Neural progenitor cell (in vitro differentiated cells): ENCODE measurements at regions not wholly inside any gene's neighbourhood (a gene's known extent, or its start where the extent isn't known, plus 50 kb on each side); places are given as distances from the start of the nearest gene placed in this dataset.

ENCODE experiments used
- DNase-seq: peaks from one replicate; pipeline ENCODE4 v3.0.0-alpha.2; 2016; ENCODE audit warnings: low spot score
- H2AFZ ChIP-seq: fragments of 200-600 bp; sonication (generic); replicated peaks from 2 replicates; pipeline ENCODE4 v1.6.1; 2016; ENCODE audit warnings: antibody characterized with exemption
- H3F3A ChIP-seq: fragments of 200-600 bp; sonication (generic); 2 replicates; pipeline ENCODE4 v1.6.1; 2016; ENCODE audit warnings: antibody characterized with exemption, low read depth
- H3K27ac ChIP-seq: fragments of 200-600 bp; sonication (generic); 2 replicates; pipeline ENCODE4 v1.5.1; 2016; ENCODE audit warnings: mild to moderate bottlenecking
- H3K27me3 ChIP-seq: fragments of 200-600 bp; sonication (generic); 2 replicates; pipeline ENCODE4 v1.6.1; 2016; ENCODE audit warnings: mild to moderate bottlenecking, moderate library complexity
- H3K36me3 ChIP-seq: fragments of 200-600 bp; sonication (generic); 2 replicates; pipeline ENCODE4 v1.5.1; 2016
- H3K4me1 ChIP-seq: fragments of 200-600 bp; sonication (generic); 2 replicates; pipeline ENCODE4 v1.6.1; 2016; ENCODE audit warnings: mixed run types
- H3K4me2 ChIP-seq: fragments of 200-600 bp; sonication (generic); 2 replicates; pipeline ENCODE4 v1.6.1; 2016
- H3K4me3 ChIP-seq: fragments of 200-600 bp; sonication (generic); 2 replicates; pipeline ENCODE4 v1.5.1; 2016
- H3K79me2 ChIP-seq: fragments of 200-600 bp; sonication (generic); 2 replicates; pipeline ENCODE4 v1.6.1; 2016; ENCODE audit warnings: low read depth
- H3K9ac ChIP-seq: fragments of 200-600 bp; sonication (generic); 2 replicates; pipeline ENCODE4 v1.6.1; 2016
- H3K9me3 ChIP-seq: fragments of 200-600 bp; sonication (generic); 2 replicates; pipeline ENCODE4 v1.5.1; 2016; ENCODE audit warnings: low read depth
- H4K20me1 ChIP-seq: fragments of 200-600 bp; sonication (generic); 2 replicates; pipeline ENCODE4 v1.6.1; 2016; ENCODE audit warnings: low read depth
- H3K27ac Mint-ChIP-seq: 3 replicates; pipeline ENCODE4 v1.8.0; 2021; ENCODE audit warnings: mixed read lengths
- H3K27me3 Mint-ChIP-seq: 2 replicates; pipeline ENCODE4 v1.8.0; 2022; ENCODE audit warnings: low read depth, mild to moderate bottlenecking, inconsistent platforms, moderate library complexity, mixed read lengths; ENCODE audit not compliant: insufficient read depth
- H3K36me3 Mint-ChIP-seq: 3 replicates; pipeline ENCODE4 v1.8.0; 2021; ENCODE audit warnings: mixed read lengths
- H3K4me1 Mint-ChIP-seq: 3 replicates; pipeline ENCODE4 v1.8.0; 2021; ENCODE audit warnings: mixed read lengths
- H3K4me3 Mint-ChIP-seq: 3 replicates; pipeline ENCODE4 v1.8.0; 2021; ENCODE audit warnings: mild to moderate bottlenecking, moderate library complexity, mixed read lengths
- H3K9me3 Mint-ChIP-seq: 3 replicates; pipeline ENCODE4 v1.8.0; 2020; ENCODE audit warnings: mixed read lengths
- EZH2 ChIP-seq: fragments of 200-600 bp; sonication (generic); IDR thresholded peaks from 2 replicates; pipeline ENCODE4 v1.6.1; 2017; ENCODE audit warnings: antibody characterized with exemption, mild to moderate bottlenecking, moderate library complexity
- EZH2phosphoT487 ChIP-seq: fragments of 200-600 bp; sonication (generic); IDR thresholded peaks from 2 replicates; pipeline ENCODE4 v1.6.1; 2017; ENCODE audit warnings: antibody characterized with exemption
- TF ChIP-seq, protein P1 (sequence below): fragments of 200-600 bp; sonication (generic); IDR thresholded peaks from 2 replicates; pipeline ENCODE4 v1.5.1; 2017; ENCODE audit warnings: antibody characterized with exemption, mild to moderate bottlenecking

DNA sequence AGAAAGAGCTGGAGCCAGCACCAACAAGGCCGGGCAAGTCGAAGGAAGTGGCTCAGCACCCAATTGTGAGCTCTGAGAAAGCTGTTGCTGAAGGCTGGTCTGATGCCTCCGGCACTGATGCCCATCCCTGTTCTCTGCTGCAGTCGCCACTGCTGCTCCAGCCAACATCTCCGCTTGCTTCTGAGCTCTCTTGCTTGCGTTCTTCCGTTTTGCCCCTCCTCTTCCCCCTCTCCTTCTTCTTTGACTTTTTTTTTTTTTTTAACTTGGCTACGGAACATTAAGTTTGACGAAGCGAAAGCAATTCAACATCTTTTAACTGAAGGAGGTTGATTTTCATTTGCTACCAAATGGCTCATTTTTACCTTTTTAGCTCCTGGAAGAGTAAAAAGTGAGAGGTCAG is 442.9 kb downstream of the MCTP2 start:
- H3K36me3 Mint-ChIP-seq = no peaks in the 10 kb centered on the region
- DNase-seq = no peak
- no peaks in the 10 kb centered on the region for H3K27me3 Mint-ChIP-seq
- H3K9me3 Mint-ChIP-seq = no peaks in the 10 kb centered on the region
- no peak overlapping the region for H3K27ac Mint-ChIP-seq
- TF ChIP-seq, protein P1, sequence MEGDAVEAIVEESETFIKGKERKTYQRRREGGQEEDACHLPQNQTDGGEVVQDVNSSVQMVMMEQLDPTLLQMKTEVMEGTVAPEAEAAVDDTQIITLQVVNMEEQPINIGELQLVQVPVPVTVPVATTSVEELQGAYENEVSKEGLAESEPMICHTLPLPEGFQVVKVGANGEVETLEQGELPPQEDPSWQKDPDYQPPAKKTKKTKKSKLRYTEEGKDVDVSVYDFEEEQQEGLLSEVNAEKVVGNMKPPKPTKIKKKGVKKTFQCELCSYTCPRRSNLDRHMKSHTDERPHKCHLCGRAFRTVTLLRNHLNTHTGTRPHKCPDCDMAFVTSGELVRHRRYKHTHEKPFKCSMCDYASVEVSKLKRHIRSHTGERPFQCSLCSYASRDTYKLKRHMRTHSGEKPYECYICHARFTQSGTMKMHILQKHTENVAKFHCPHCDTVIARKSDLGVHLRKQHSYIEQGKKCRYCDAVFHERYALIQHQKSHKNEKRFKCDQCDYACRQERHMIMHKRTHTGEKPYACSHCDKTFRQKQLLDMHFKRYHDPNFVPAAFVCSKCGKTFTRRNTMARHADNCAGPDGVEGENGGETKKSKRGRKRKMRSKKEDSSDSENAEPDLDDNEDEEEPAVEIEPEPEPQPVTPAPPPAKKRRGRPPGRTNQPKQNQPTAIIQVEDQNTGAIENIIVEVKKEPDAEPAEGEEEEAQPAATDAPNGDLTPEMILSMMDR = no peak
- TF ChIP-seq EZH2 (no peak), EZH2phosphoT487 (no peak)
- no peak overlapping the region for H3K27ac ChIP-seq
- H3K4me3 ChIP-seq = no peak overlapping the region
- peaks cover 24% of the 10 kb centered on the region for H3K4me1 ChIP-seq
- no peaks in the 10 kb centered on the region for H3K79me2 ChIP-seq
- H3K4me2 ChIP-seq = no peak overlapping the region
- no peak overlapping the region for H3K4me3 Mint-ChIP-seq
- H3K9me3 ChIP-seq = no peaks in the 10 kb centered on the region
- H3F3A ChIP-seq = peaks cover 20% of the 10 kb centered on the region
- H3K27me3 ChIP-seq = no peaks in the 10 kb centered on the region
- no peak overlapping the region for H3K9ac ChIP-seq
- H3K4me1 Mint-ChIP-seq = peaks cover 30% of the 10 kb centered on the region
- no peak overlapping the region for H2AFZ ChIP-seq
- H3K36me3 ChIP-seq = no peaks in the 10 kb centered on the region
- H4K20me1 ChIP-seq = no peaks in the 10 kb centered on the region

DNA sequence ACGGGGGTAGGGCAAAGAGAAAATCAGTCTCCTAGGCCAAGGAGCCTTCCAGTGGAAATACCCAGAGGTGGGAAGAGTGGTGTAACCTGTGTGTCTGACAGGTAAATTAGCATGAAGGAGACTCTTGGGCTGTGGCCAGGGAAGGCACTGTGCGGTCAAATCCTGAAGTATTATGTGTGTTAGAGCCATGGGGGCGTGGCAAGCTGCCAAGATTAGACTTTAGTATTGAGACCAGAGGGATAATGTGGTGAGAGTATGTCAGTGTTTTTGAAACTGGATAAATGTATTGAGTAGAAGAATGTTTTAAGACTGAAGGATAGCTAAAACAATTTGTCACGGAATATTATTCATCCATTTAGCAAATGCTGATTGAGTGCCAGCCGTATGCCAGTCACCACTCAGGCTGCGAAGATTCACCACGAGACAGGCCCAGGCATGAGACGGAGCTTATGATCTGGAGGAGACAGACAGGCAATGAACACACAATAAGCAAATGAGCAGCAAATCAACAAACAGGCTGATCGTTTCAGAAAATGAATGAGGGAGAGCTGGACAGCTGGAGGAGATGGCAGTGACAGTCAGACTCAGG is 445.9 kb downstream of the MCTP2 start:
- Mint-ChIP-seq H3K27ac (no peak overlapping the region), H3K9me3 (no peaks in the 10 kb centered on the region), H3K4me3 (no peak overlapping the region), H3K4me1 (peaks cover 13% of the 10 kb centered on the region), H3K27me3 (no peaks in the 10 kb centered on the region), H3K36me3 (no peaks in the 10 kb centered on the region)
- no peak overlapping the region for H3K27ac ChIP-seq
- H3K9me3 ChIP-seq = no peaks in the 10 kb centered on the region
- H2AFZ ChIP-seq = no peak overlapping the region
- H3K79me2 ChIP-seq = no peaks in the 10 kb centered on the region
- no peaks in the 10 kb centered on the region for H3K27me3 ChIP-seq
- H3K4me1 ChIP-seq = peaks cover 8% of the 10 kb centered on the region
- H3K4me2 ChIP-seq = no peak overlapping the region
- DNase-seq = no peak
- H4K20me1 ChIP-seq = no peaks in the 10 kb centered on the region
- H3F3A ChIP-seq = peaks cover 4% of the 10 kb centered on the region
- H3K36me3 ChIP-seq = no peaks in the 10 kb centered on the region
- H3K9ac ChIP-seq = no peak overlapping the region
- no peak overlapping the region for H3K4me3 ChIP-seq
- TF ChIP-seq, protein P1 = no peak
- no peak for TF ChIP-seq EZH2phosphoT487
- no peak for TF ChIP-seq EZH2

DNA sequence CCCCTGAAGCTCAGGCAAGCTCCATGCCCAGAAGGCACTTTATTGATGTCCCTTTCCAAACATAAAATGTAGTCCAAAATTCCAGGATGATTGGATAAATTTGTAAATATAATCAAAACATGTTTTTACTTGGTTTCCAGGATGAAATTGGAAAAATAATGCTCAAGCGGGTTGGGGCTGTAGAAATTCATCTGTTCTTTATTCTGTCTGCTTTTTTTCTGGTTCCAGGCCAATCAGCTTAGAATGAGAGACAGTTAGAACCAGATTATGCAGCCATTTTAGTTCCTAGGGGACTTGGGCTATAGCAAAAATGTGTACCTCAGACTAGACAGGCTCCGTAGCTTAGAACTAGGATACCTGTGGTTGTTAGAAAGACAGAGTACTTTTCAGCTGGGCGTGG is 450.8 kb downstream of the MCTP2 start:
- Histone ChIP-seq H2AFZ (no peak overlapping the region), H3K9me3 (no peaks in the 10 kb centered on the region), H3K4me3 (no peak overlapping the region), H3F3A (no peaks in the 10 kb centered on the region), H3K79me2 (no peaks in the 10 kb centered on the region), H3K4me1 (no peaks in the 10 kb centered on the region), H3K27ac (no peak overlapping the region), H3K36me3 (no peaks in the 10 kb centered on the region), H4K20me1 (no peaks in the 10 kb centered on the region), H3K27me3 (no peaks in the 10 kb centered on the region), H3K4me2 (no peak overlapping the region), H3K9ac (no peak overlapping the region)
- Mint-ChIP-seq H3K4me1 (no peaks in the 10 kb centered on the region), H3K9me3 (no peaks in the 10 kb centered on the region), H3K4me3 (no peak overlapping the region), H3K27me3 (no peaks in the 10 kb centered on the region), H3K36me3 (no peaks in the 10 kb centered on the region), H3K27ac (no peak overlapping the region)
- no peak for DNase-seq
- TF ChIP-seq, protein P1 = no peak
- TF ChIP-seq EZH2 (no peak), EZH2phosphoT487 (no peak)
